ENCODE measurements at regions not wholly inside any gene's neighbourhood (a gene's known extent, or its start where the extent isn't known, plus 50 kb on each side); places are given as distances from the start of the nearest gene placed in this dataset.

DNA sequence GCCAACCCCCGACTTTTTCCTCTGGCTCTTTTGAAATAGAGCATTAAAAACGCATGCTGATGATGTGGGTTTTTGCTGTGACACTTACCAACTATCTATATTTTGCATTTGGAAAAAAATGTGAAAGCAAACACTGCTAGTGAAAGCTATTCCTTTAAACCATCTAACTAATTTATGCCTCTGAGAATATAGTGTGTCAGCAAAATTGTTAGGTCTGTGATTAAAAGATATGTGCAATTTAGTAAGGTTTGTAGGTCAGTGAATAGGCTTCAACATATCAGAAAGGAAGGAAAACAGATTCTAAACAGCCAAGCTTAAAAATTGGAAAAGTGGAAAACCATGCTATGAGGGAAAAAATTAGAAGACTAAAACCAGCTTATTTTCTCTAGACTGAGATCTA lies 1929.3 kb downstream of the NCAM2 start:
- H3K9ac ChIP-seq (ENCODE audit: low read length): no peak overlapping the region
- no peaks in the 10 kb centered on the region for H4K20me1 ChIP-seq (ENCODE audit: insufficient read depth)
- H3K4me2 ChIP-seq (ENCODE audit: low read length): no peak overlapping the region
- no peak overlapping the region for H3K27ac ChIP-seq (ENCODE audit: low read depth, low read length)
- no peaks in the 10 kb centered on the region for H3K79me2 ChIP-seq (ENCODE audit: insufficient read depth, low read length)
- no peaks in the 10 kb centered on the region for H3K27me3 ChIP-seq (ENCODE audit: insufficient read depth, low read length)
- H3K4me3 ChIP-seq (replicated peaks in 1 of 2; ENCODE audit: low read depth in 1 of 2, low read length in 2 of 2): no peak overlapping the region
- no peak for DNase-seq (ENCODE audit: low read depth, low spot score)
- ChIA-PET RAD21 (ENCODE audit: low non-redundant PET in 1 of 2, low total read pairs in 2 of 2, uncharacterized antibody in 2 of 2, unreplicated experiment in 2 of 2) (no interaction called here), CTCF (no interaction called here), POLR2A (no interaction called here)
- no peak for TF ChIP-seq POLR2A (IDR thresholded peaks at IDR 0.05; ENCODE audit: borderline replicate concordance, extremely low read depth, insufficient read depth, insufficient read length)
- TF ChIP-seq SIN3A (IDR thresholded peaks at IDR 0.05; ENCODE audit: low read depth): no peak
- no peak for TF ChIP-seq ZBTB33 (IDR thresholded peaks at IDR 0.05; ENCODE audit: extremely low read depth, insufficient replicate concordance, low read length)
- no peak for TF ChIP-seq CEBPB (IDR thresholded peaks at IDR 0.05; ENCODE audit: low read depth)
- TF ChIP-seq POLR2AphosphoS5 (IDR thresholded peaks at IDR 0.05; ENCODE audit: low read depth, low read length): no peak
- no peak for TF ChIP-seq JUND (IDR thresholded peaks at IDR 0.05)
- no peak for TF ChIP-seq MAX (IDR thresholded peaks at IDR 0.05)
- no peak for TF ChIP-seq YY1 (IDR thresholded peaks at IDR 0.05; ENCODE audit: extremely low read depth, insufficient replicate concordance, low read depth, low read length)
- TF ChIP-seq ELF1 (IDR thresholded peaks at IDR 0.05; ENCODE audit: borderline replicate concordance, low read depth): no peak
- no peak for TF ChIP-seq TCF7L2 (IDR thresholded peaks at IDR 0.05; ENCODE audit: borderline replicate concordance, extremely low read depth, insufficient read depth, insufficient read length)
- TF ChIP-seq EZH2phosphoT487 (IDR thresholded peaks at IDR 0.05; ENCODE audit: borderline replicate concordance): no peak
- TF ChIP-seq CBX3 (IDR thresholded peaks at IDR 0.05; ENCODE audit: low read depth): no peak
- no peak for TF ChIP-seq FOSL1 (IDR thresholded peaks at IDR 0.05; ENCODE audit: low read depth)
- intact Hi-C loops (cut with micrococcal nuclease): no loop called here
- H3K9me3 ChIP-seq (ENCODE audit: control insufficient read depth in 1 of 2, insufficient read depth in 1 of 2, low read depth in 1 of 2, low read length in 2 of 2): peaks cover 3 to 17% of the 10 kb centered on the region in 2 experiments; a peak in 1 of 4 replicates
- BruUV-seq (replicated peaks): no TSS peak
- no peak overlapping the region for H2AFZ ChIP-seq (ENCODE audit: low read depth, low read length, poor library complexity, severe bottlenecking)
- no peaks in the 10 kb centered on the region for H3K36me3 ChIP-seq (ENCODE audit: control insufficient read depth in 1 of 2, insufficient read depth in 2 of 2, low read length in 2 of 2)
- no peak for ATAC-seq
- no peaks in the 10 kb centered on the region for H3K9me2 ChIP-seq (ENCODE audit: insufficient read depth)
- no peaks in the 10 kb centered on the region for H3K4me1 ChIP-seq (ENCODE audit: control insufficient read depth in 1 of 2, insufficient read depth in 2 of 2, low read length in 2 of 2)

Data from HCT116 (cell line).